Neural cell (in vitro differentiated cells): ENCODE measurements at regions not wholly inside any gene's neighbourhood (a gene's known extent, or its start where the extent isn't known, plus 50 kb on each side); places are given as distances from the start of the nearest gene placed in this dataset.

ENCODE experiments used
- EP300 ChIP-seq: fragments of 450-650 bp; conservative IDR thresholded peaks from 2 replicates; pipeline ENCODE4 v1.6.1; 2014; ENCODE audit warnings: antibody characterized with exemption, mild to moderate bottlenecking, moderate library complexity; ENCODE audit not compliant: poor library complexity, severe bottlenecking
- MXI1 ChIP-seq: fragments of 450-650 bp; conservative IDR thresholded peaks from 2 replicates; pipeline ENCODE4 v1.6.1; 2014; ENCODE audit warnings: antibody characterized with exemption, mild to moderate bottlenecking; ENCODE audit not compliant: poor library complexity, severe bottlenecking
- TAF1 ChIP-seq: IDR thresholded peaks from 2 replicates; pipeline ENCODE4 v1.6.1; 2012; ENCODE audit warnings: low read depth
- TF ChIP-seq, protein P1 (sequence below): fragments of 450-650 bp; IDR thresholded peaks from 2 replicates; pipeline ENCODE4 v1.5.1; 2014; ENCODE audit warnings: antibody characterized with exemption, mild to moderate bottlenecking, moderate library complexity; ENCODE audit not compliant: poor library complexity, severe bottlenecking

DNA sequence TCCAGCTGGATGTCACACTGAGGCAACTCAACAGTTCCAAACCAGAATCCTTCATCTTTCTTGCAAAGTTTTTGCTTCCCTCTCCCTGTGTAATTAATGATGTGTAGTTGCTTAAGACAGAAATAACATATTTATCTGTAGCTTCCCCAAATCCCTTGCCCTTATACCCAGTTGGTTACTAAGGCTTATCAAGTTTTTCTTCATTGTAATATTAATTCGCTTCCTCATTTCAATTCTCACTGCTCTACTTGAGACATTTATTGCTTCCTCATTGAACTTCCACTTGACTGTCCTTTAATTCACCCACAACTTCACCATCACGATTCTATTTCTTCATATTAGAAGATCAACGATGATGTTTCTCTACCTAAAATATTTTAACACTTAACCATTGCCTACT is 386.6 kb upstream of the CPEB2 start:
- TF ChIP-seq MXI1 (no peak), EP300 (no peak), TAF1 (no peak)
- TF ChIP-seq, protein P1, sequence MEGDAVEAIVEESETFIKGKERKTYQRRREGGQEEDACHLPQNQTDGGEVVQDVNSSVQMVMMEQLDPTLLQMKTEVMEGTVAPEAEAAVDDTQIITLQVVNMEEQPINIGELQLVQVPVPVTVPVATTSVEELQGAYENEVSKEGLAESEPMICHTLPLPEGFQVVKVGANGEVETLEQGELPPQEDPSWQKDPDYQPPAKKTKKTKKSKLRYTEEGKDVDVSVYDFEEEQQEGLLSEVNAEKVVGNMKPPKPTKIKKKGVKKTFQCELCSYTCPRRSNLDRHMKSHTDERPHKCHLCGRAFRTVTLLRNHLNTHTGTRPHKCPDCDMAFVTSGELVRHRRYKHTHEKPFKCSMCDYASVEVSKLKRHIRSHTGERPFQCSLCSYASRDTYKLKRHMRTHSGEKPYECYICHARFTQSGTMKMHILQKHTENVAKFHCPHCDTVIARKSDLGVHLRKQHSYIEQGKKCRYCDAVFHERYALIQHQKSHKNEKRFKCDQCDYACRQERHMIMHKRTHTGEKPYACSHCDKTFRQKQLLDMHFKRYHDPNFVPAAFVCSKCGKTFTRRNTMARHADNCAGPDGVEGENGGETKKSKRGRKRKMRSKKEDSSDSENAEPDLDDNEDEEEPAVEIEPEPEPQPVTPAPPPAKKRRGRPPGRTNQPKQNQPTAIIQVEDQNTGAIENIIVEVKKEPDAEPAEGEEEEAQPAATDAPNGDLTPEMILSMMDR = no peak
